ENCODE measurements at regions not wholly inside any gene's neighbourhood (a gene's known extent, or its start where the extent isn't known, plus 50 kb on each side); places are given as distances from the start of the nearest gene placed in this dataset.

DNA sequence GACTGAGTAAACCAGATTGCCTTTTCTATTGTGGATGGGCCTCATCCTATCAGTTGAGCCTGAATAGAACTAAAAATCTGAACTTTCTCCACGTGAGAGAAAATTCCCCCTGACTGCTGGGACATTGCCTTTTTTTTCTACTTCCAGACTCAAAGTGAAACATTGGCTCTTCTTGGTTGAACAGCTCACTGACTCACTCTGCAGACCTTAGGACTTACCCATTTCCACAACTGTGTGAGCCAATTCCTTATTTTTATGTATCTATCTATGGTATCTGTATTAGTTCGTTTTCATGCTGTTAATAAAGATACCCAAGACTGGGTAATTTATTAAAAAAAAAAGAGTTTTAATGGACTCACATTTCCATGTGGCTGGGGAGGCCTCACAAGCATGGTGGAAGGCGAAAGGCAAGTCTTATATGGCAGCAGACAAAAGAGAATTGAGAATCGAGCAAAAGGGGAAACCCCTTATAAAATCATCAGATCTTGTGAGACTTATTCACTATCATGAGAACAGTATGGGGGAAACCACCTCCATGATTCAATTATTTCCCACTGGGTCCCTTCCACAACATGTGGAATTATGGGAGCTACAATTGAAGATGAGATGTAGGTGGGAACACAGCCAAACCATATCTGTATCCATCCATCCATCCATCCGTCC, 306.7 kb upstream of the SLC24A2 start:
- Histone ChIP-seq H4K20me1 (ENCODE audit: insufficient read depth, low read length) (no peaks in the 10 kb centered on the region), H3K36me3 (ENCODE audit: insufficient read depth, low read length) (no peaks in the 10 kb centered on the region), H3K9me3 (ENCODE audit: low read length) (no peaks in the 10 kb centered on the region), H3K27ac (ENCODE audit: low read depth, low read length, poor library complexity, severe bottlenecking) (no peak overlapping the region), H3K4me2 (ENCODE audit: low read length) (no peak overlapping the region), H2AFZ (ENCODE audit: low read length) (no peak overlapping the region), H3K9me2 (ENCODE audit: insufficient read depth, low read length) (no peaks in the 10 kb centered on the region), H3K4me3 (ENCODE audit: low read depth, low read length, poor library complexity, severe bottlenecking) (no peak overlapping the region), H3K79me2 (ENCODE audit: insufficient read depth, low read depth, low read length) (no peaks in the 10 kb centered on the region), H3K4me1 (ENCODE audit: insufficient read depth, low read length, poor library complexity, severe bottlenecking) (no peaks in the 10 kb centered on the region)
- intact Hi-C loops (cut with micrococcal nuclease; ENCODE audit: unreplicated experiment), result no loop called here
- no peak for DNase-seq (ENCODE audit: low spot score)
- ChIA-PET POLR2A (no interaction called here), CTCF (ENCODE audit: unreplicated experiment) (no interaction called here)
- BruUV-seq (replicated peaks), result no TSS peak
- no peak for TF ChIP-seq EZH2phosphoT487 (IDR thresholded peaks at IDR 0.05; ENCODE audit: borderline replicate concordance, low read depth, low read length)
- TF ChIP-seq, protein P1, sequence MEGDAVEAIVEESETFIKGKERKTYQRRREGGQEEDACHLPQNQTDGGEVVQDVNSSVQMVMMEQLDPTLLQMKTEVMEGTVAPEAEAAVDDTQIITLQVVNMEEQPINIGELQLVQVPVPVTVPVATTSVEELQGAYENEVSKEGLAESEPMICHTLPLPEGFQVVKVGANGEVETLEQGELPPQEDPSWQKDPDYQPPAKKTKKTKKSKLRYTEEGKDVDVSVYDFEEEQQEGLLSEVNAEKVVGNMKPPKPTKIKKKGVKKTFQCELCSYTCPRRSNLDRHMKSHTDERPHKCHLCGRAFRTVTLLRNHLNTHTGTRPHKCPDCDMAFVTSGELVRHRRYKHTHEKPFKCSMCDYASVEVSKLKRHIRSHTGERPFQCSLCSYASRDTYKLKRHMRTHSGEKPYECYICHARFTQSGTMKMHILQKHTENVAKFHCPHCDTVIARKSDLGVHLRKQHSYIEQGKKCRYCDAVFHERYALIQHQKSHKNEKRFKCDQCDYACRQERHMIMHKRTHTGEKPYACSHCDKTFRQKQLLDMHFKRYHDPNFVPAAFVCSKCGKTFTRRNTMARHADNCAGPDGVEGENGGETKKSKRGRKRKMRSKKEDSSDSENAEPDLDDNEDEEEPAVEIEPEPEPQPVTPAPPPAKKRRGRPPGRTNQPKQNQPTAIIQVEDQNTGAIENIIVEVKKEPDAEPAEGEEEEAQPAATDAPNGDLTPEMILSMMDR (conservative IDR thresholded peaks at IDR 0.05; ENCODE audit: low read length), result no peak

DNA sequence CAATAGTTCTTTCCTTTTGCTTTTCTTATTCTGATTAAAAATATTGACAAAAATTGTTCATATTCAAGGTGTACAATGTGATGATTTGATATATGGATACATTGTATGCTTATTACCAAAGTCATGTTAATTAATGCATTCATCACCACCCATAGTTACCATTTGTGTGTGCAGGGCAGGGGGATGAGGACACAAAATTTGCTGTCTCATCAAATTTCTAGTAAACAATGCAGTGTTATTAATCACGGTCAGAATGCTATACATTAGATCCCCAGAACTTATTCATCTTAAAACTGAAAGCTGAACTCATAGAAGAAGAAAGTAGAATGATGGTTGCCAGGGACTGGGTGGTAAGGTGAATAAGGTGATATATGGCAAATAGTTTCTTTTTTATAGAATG, 303.7 kb upstream of the SLC24A2 start:
- TF ChIP-seq, protein P1 (conservative IDR thresholded peaks at IDR 0.05; ENCODE audit: low read length), result no peak
- TF ChIP-seq EZH2phosphoT487 (IDR thresholded peaks at IDR 0.05; ENCODE audit: borderline replicate concordance, low read depth, low read length), result no peak
- no peak for DNase-seq (ENCODE audit: low spot score)
- POLR2A ChIA-PET, result interaction anchor here (0.6 to 1.2 kb wide), 3 partner anchors 8 to 105 kb away, joined by 3 to 4 read pairs (median 3); no protein-coding TSS in a partner anchor

DNA sequence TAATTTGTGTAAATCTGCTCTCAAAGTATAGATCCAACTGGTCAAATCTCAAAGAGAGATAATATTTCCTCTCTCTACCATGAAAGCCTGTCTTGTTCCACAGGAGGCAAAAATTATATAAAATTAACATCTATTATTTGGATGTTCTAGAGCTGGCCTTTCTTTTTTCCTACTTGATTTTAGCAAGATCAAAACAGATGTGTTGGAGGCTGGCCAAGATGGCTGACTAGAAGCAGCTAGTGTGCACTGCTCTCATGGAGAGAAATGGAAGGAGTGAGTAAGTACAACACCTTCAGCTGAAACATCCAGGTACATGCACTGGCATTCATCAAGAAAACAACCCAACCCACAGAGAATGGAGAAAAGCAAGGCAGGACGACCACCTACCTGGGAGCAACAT, 298.6 kb upstream of the SLC24A2 start:
- DNase-seq (ENCODE audit: low spot score), result no peak
- Histone ChIP-seq H3K4me1 (ENCODE audit: insufficient read depth, low read length, poor library complexity, severe bottlenecking) (no peaks in the 10 kb centered on the region), H3K9me2 (ENCODE audit: insufficient read depth, low read length) (no peaks in the 10 kb centered on the region), H3K4me2 (ENCODE audit: low read length) (no peak overlapping the region), H3K36me3 (ENCODE audit: insufficient read depth, low read length) (no peaks in the 10 kb centered on the region), H3K27ac (ENCODE audit: low read depth, low read length, poor library complexity, severe bottlenecking) (no peak overlapping the region), H2AFZ (ENCODE audit: low read length) (no peak overlapping the region), H4K20me1 (ENCODE audit: insufficient read depth, low read length) (no peaks in the 10 kb centered on the region), H3K9me3 (ENCODE audit: low read length) (no peaks in the 10 kb centered on the region), H3K4me3 (ENCODE audit: low read depth, low read length, poor library complexity, severe bottlenecking) (no peak overlapping the region), H3K79me2 (ENCODE audit: insufficient read depth, low read depth, low read length) (no peaks in the 10 kb centered on the region)
- no TSS peak for BruUV-seq (replicated peaks)
- ChIA-PET POLR2A (interaction anchor here (1.2 kb wide), 1 partner anchor 12 kb away, joined by 3 read pairs; no protein-coding TSS in a partner anchor), CTCF (ENCODE audit: unreplicated experiment) (no interaction called here)
- TF ChIP-seq, protein P1 (conservative IDR thresholded peaks at IDR 0.05; ENCODE audit: low read length), result no peak
- TF ChIP-seq EZH2phosphoT487 (IDR thresholded peaks at IDR 0.05; ENCODE audit: borderline replicate concordance, low read depth, low read length), result no peak
- intact Hi-C loops (cut with micrococcal nuclease; ENCODE audit: unreplicated experiment), result no loop called here

More for the DNA sequence above, 303.7 kb upstream of the SLC24A2 start:
- BruUV-seq (replicated peaks), result no TSS peak
- Histone ChIP-seq H3K4me2 (ENCODE audit: low read length) (no peak overlapping the region), H2AFZ (ENCODE audit: low read length) (no peak overlapping the region), H3K36me3 (ENCODE audit: insufficient read depth, low read length) (no peaks in the 10 kb centered on the region), H3K4me1 (ENCODE audit: insufficient read depth, low read length, poor library complexity, severe bottlenecking) (no peaks in the 10 kb centered on the region), H3K79me2 (ENCODE audit: insufficient read depth, low read depth, low read length) (no peaks in the 10 kb centered on the region), H3K9me2 (ENCODE audit: insufficient read depth, low read length) (no peaks in the 10 kb centered on the region), H3K4me3 (ENCODE audit: low read depth, low read length, poor library complexity, severe bottlenecking) (no peak overlapping the region), H3K27ac (ENCODE audit: low read depth, low read length, poor library complexity, severe bottlenecking) (no peak overlapping the region), H4K20me1 (ENCODE audit: insufficient read depth, low read length) (no peaks in the 10 kb centered on the region), H3K9me3 (ENCODE audit: low read length) (no peaks in the 10 kb centered on the region)
- CTCF ChIA-PET (ENCODE audit: unreplicated experiment), result no interaction called here
- intact Hi-C loops (cut with micrococcal nuclease; ENCODE audit: unreplicated experiment), result no loop called here

Data from OCI-LY7 (cell line).